ENCODE measurements at regions not wholly inside any gene's neighbourhood (a gene's known extent, or its start where the extent isn't known, plus 50 kb on each side); places are given as distances from the start of the nearest gene placed in this dataset.

DNA sequence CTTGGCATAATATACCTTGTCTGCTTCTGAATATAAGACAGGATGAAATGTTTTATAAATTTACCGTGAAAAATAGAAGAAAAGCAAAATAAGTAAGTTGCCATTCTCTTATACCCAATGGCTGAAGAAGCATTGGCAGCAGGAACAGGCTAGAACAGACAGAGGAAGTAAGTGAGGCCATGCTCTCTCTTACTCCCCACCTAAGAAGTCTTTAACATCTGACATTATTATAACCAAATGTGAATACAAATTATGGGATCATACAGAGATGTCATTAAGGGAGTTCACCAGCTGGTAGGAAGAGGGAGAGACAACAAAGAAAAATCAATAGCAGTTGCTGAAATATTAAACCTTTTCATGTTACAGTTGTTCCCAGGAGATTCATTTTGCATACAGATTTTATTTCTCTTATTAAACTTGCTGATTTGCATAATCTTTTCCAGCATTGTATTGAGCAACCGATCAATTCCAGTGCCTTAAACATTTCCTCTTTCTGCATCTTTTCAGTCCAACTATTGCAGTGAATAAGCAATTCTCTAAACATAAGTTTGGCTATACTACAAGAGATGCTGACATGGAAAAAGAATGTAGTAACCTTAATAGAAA lies 270.6 kb downstream of the SLC6A15 start:
- H3K9me3 ChIP-seq: no peaks in the 10 kb centered on the region
- no peak overlapping the region for H3K4me3 ChIP-seq
- H3K36me3 ChIP-seq: no peaks in the 10 kb centered on the region
- DNase-seq (ENCODE audit: low spot score in 2 of 2): no peak
- intact Hi-C loops (cut with DNase I): no loop called here
- H3K27me3 ChIP-seq: no peaks in the 10 kb centered on the region
- no peaks in the 10 kb centered on the region for H3K4me1 ChIP-seq
- TF ChIP-seq, protein P1, sequence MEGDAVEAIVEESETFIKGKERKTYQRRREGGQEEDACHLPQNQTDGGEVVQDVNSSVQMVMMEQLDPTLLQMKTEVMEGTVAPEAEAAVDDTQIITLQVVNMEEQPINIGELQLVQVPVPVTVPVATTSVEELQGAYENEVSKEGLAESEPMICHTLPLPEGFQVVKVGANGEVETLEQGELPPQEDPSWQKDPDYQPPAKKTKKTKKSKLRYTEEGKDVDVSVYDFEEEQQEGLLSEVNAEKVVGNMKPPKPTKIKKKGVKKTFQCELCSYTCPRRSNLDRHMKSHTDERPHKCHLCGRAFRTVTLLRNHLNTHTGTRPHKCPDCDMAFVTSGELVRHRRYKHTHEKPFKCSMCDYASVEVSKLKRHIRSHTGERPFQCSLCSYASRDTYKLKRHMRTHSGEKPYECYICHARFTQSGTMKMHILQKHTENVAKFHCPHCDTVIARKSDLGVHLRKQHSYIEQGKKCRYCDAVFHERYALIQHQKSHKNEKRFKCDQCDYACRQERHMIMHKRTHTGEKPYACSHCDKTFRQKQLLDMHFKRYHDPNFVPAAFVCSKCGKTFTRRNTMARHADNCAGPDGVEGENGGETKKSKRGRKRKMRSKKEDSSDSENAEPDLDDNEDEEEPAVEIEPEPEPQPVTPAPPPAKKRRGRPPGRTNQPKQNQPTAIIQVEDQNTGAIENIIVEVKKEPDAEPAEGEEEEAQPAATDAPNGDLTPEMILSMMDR (IDR thresholded peaks at IDR 0.05): no peak
- no peak overlapping the region for H3K27ac ChIP-seq

DNA sequence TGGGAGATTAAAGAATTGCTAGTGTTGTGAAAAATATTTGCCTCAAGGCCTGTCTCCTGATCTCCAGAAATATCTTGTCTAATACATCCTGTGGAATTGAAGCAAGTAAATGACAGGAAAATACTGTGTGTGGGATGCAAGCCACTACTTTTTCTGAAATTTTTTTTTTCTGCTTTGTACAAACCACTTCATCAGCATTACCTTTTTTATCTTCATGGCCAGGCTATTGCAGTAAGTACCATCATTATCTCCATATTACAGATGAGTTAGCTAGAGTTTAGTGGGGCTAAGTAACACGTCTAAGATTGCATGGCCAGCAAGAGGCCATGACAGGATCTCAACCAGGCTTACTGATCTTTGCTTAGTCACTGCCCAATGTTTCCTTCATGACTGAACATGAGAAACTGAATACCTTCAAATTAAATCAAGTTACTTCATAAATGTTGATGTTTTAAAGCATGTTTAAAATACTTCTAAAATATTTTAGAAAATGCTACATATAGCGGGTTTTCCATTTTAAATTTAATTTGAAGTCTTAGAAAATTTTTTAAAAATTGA lies 273.7 kb downstream of the SLC6A15 start:
- Histone ChIP-seq H3K27me3 (no peaks in the 10 kb centered on the region), H3K4me1 (no peaks in the 10 kb centered on the region), H3K36me3 (no peaks in the 10 kb centered on the region), H3K4me3 (no peak overlapping the region), H3K9me3 (no peaks in the 10 kb centered on the region), H3K27ac (no peak overlapping the region)
- intact Hi-C loops (cut with DNase I): no loop called here
- TF ChIP-seq, protein P1 (IDR thresholded peaks at IDR 0.05): no peak
- no peak for DNase-seq (ENCODE audit: low spot score in 2 of 2)

DNA sequence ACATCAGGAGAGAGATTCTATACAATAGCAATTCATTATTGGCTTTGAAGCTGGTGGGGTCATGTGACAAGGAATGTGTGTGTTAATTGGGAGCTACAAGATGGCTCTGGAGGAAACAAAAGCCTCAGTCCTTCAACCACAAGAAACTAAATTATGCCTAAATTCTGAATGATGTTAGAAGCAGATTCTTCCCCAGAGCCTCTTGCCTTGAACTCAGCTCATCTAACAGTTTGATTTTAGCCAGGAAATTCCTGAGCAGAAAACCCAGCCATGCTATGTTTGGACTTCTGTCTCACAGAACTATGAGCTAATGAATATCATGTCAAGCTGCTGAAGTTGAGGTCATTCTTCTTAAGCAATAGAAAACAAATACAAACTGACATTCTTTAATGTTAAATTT lies 274.7 kb downstream of the SLC6A15 start:
- no peaks in the 10 kb centered on the region for H3K36me3 ChIP-seq
- no peak for DNase-seq (ENCODE audit: low spot score in 2 of 2)
- H3K27ac ChIP-seq: no peak overlapping the region
- no peak overlapping the region for H3K4me3 ChIP-seq
- no peaks in the 10 kb centered on the region for H3K4me1 ChIP-seq
- no peaks in the 10 kb centered on the region for H3K27me3 ChIP-seq
- intact Hi-C loops (cut with DNase I): no loop called here
- H3K9me3 ChIP-seq: no peaks in the 10 kb centered on the region
- TF ChIP-seq, protein P1 (IDR thresholded peaks at IDR 0.05): no peak

DNA sequence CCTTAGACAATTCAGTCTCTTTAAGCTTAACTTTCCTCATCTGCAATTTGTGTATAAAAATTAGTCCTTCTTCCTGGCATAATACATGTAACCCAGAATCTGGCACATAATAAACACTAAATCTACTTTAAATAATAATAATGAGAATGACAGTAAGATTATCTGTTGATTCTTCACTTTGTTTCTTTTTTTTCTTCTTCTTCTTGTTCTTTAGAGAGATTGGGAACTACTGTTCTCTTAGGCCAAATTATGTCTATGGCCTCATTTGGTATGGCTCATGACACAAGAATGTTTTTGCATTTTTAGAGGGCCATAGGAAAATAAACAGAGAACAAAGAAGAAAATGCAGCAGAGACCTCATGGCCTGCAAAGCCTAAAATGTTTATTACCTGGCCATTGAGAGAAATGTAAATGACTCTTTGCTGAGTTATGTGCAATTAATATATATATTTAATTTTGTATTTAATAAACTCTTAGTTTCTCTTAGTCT lies 275.8 kb downstream of the SLC6A15 start:
- H3K9me3 ChIP-seq: no peaks in the 10 kb centered on the region
- no peaks in the 10 kb centered on the region for H3K36me3 ChIP-seq
- DNase-seq (ENCODE audit: low spot score in 2 of 2): no peak
- H3K4me3 ChIP-seq: no peak overlapping the region
- intact Hi-C loops (cut with DNase I): no loop called here
- TF ChIP-seq, protein P1 (IDR thresholded peaks at IDR 0.05): no peak
- no peaks in the 10 kb centered on the region for H3K27me3 ChIP-seq
- H3K27ac ChIP-seq: no peak overlapping the region
- no peaks in the 10 kb centered on the region for H3K4me1 ChIP-seq

DNA sequence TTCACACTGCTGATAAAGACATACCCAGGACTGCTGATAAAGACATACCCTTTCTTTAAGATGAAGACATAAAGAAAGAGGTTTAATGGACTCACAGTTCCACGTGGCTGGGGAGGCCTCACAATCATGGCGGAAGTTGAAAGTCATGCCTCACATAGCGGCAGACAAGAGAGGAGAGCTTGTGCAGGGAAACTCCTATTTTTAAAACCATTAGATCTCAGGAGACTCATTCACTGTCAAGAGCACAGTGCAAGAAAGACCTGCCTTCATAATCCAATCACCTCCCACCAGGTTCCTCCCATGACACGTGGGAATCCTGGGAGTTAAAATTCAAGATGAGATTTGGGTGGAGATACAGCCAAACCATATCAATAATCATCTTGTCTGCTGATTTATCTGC lies 278.1 kb downstream of the SLC6A15 start:
- Histone ChIP-seq H3K27me3 (no peaks in the 10 kb centered on the region), H3K36me3 (no peaks in the 10 kb centered on the region), H3K4me1 (no peaks in the 10 kb centered on the region), H3K4me3 (no peak overlapping the region), H3K9me3 (no peaks in the 10 kb centered on the region), H3K27ac (no peak overlapping the region)
- DNase-seq (ENCODE audit: low spot score in 2 of 2): no peak
- TF ChIP-seq, protein P1 (IDR thresholded peaks at IDR 0.05): no peak
- intact Hi-C loops (cut with DNase I): no loop called here

Data from ascending aorta (tissue), 2 donors.